ENCODE measurements at regions not wholly inside any gene's neighbourhood (a gene's known extent, or its start where the extent isn't known, plus 50 kb on each side); places are given as distances from the start of the nearest gene placed in this dataset.

DNA sequence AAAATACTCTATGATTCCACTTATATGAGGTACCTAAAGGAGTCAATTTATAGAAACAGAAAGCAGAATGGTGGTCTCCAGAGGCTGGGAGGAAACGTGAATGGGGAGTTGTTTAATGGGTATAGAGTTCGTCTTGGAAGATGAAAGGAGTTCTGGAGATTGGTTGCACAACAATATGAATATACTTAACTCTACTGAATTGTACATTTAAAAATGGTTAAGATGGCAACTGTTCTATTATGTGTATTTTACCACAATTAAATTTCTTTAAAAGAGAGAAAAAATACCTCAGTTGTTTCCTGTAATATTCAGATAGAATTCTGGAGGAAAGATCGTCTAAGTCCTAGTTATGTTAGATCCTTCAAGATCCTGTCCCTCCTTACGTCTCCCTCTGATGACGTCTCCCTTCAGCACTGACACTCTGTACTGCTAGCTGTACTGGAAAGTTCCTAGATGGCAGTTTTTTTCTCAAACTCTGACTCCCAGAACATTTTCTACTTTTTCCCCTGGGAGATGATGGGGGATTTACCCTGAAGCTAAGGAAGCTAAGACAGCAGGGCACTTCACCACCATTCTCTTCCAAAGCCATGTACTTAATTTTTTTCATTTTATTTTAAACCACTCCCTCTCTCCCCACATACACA is 53.2 kb upstream of the CAV2 start:
- peak overlapping the region; percentile 40 for H3K27ac ChIP-seq (ENCODE audit: low read depth, low read length)
- H3K79me2 ChIP-seq (ENCODE audit: control insufficient read depth, insufficient read depth, low read length, unreplicated experiment) = no peaks in the 10 kb centered on the region
- no peaks in the 10 kb centered on the region for H3K36me3 ChIP-seq (ENCODE audit: insufficient read depth, low read length)
- peak overlapping the region; percentile 39 for H2AFZ ChIP-seq (ENCODE audit: low read length, unreplicated experiment)
- no peaks in the 10 kb centered on the region for H3K27me3 ChIP-seq (ENCODE audit: insufficient read depth, low read length)
- peaks cover 61% of the 10 kb centered on the region for H3K4me1 ChIP-seq (ENCODE audit: control insufficient read depth, insufficient read depth, low read length, unreplicated experiment)
- no peak overlapping the region for H3K4me3 ChIP-seq (ENCODE audit: low read depth, low read length)

DNA sequence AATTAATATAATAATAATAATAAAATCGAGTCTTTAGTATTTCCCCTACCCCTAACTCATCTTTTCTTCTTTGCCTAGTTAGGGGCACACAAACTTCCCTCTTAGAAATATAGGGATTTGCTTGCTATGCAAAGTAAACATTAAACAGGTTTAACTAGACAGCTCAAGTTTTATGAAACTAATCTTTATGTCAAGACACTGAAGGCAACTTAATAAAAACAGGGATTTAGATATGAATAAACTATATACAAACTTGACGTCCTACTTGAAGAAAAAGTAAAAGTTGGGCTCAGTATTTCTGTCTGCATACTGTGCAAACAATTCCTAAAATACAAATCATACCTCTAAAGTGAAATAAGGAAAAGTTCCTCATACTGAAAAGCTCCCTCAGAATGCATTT is 52.1 kb upstream of the CAV2 start:
- H2AFZ ChIP-seq (ENCODE audit: low read length, unreplicated experiment) = no peak overlapping the region
- H3K4me1 ChIP-seq (ENCODE audit: control insufficient read depth, insufficient read depth, low read length, unreplicated experiment) = peaks cover 50% of the 10 kb centered on the region
- H3K4me3 ChIP-seq (ENCODE audit: low read depth, low read length) = no peak overlapping the region
- no peaks in the 10 kb centered on the region for H3K79me2 ChIP-seq (ENCODE audit: control insufficient read depth, insufficient read depth, low read length, unreplicated experiment)
- H3K27ac ChIP-seq (ENCODE audit: low read depth, low read length) = peak overlapping the region; percentile 28; the same call in 1 of the 2 replicates
- H3K27me3 ChIP-seq (ENCODE audit: insufficient read depth, low read length) = no peaks in the 10 kb centered on the region
- H3K36me3 ChIP-seq (ENCODE audit: insufficient read depth, low read length) = no peaks in the 10 kb centered on the region

DNA sequence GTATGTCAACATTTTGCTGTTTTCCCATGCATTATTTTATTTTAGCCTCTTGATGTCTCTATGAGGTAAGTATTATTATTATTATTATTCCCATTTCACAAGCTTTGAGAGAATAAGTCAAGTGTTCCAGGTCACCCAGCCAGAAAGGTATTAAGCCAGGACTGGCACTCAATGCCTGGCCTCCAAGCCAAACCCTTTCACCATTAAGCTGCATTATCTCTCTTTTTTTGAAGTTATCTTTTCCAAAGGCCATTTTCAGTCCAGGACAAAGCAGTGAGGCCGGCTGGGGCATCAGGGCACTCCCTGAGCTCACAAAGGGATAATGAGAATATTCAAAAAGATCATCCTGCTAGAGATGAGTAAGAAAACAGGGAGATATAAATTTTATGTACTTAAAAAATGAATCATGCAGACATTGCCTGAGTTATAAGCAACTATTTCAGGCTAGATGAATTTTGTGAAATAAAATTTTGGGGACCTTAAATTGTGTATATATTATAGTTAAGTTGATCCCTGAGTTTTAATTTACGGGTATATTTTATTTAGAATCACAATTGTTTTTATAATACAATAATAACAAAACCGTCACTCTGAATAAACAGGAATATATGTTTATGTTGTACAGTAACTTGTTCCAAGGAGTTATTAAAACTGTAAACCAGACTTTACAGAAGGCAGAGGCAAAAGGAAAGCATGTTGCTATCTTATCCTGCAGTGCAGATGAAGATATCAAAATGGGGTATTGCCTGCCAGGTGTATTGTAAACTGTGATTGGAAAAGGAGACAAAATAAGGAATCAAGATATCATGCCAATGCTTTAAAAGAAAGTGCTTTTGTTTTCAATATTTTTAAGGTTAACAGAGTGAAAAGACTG is 51.3 kb upstream of the CAV2 start:
- H3K36me3 ChIP-seq (ENCODE audit: insufficient read depth, low read length) = no peaks in the 10 kb centered on the region
- H3K4me1 ChIP-seq (ENCODE audit: control insufficient read depth, insufficient read depth, low read length, unreplicated experiment) = peaks cover 45% of the 10 kb centered on the region
- no peaks in the 10 kb centered on the region for H3K79me2 ChIP-seq (ENCODE audit: control insufficient read depth, insufficient read depth, low read length, unreplicated experiment)
- H3K4me3 ChIP-seq (ENCODE audit: low read depth, low read length) = no peak overlapping the region
- H2AFZ ChIP-seq (ENCODE audit: low read length, unreplicated experiment) = no peak overlapping the region
- no peaks in the 10 kb centered on the region for H3K27me3 ChIP-seq (ENCODE audit: insufficient read depth, low read length)
- H3K27ac ChIP-seq (ENCODE audit: low read depth, low read length) = peak overlapping the region; percentile 28

DNA sequence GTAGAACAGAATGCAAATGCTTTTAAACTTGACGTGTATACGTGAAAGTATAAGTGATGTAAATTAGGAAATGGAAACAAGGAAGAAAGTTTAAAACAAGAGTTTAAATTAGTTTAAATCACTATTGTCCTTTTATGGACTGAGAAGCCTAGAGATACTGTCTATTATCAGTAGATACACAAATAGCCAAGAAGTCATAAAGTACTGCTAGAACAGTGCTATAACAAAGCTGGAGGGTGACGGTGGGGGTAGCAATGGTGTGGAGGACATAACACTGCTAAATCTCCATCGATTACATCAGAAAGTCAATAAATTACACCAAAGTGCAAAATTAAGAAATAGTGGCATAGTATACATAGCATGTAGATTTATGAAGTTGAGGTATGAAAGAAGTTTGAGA is 50.1 kb upstream of the CAV2 start:
- H3K27ac ChIP-seq (ENCODE audit: low read depth, low read length) = no peak overlapping the region
- H3K4me1 ChIP-seq (ENCODE audit: control insufficient read depth, insufficient read depth, low read length, unreplicated experiment) = peaks cover 40% of the 10 kb centered on the region
- H3K27me3 ChIP-seq (ENCODE audit: insufficient read depth, low read length) = no peaks in the 10 kb centered on the region
- H3K79me2 ChIP-seq (ENCODE audit: control insufficient read depth, insufficient read depth, low read length, unreplicated experiment) = no peaks in the 10 kb centered on the region
- no peaks in the 10 kb centered on the region for H3K36me3 ChIP-seq (ENCODE audit: insufficient read depth, low read length)
- no peak overlapping the region for H3K4me3 ChIP-seq (ENCODE audit: low read depth, low read length)
- H2AFZ ChIP-seq (ENCODE audit: low read length, unreplicated experiment) = no peak overlapping the region

All from ACC112 (cell line).